Smooth muscle cell (in vitro differentiated cells): ENCODE measurements at regions not wholly inside any gene's neighbourhood (a gene's known extent, or its start where the extent isn't known, plus 50 kb on each side); places are given as distances from the start of the nearest gene placed in this dataset.
A peak's percentile ranks its signal among the peaks of the same experiment; 100 is the strongest.

Source experiments
- DNase-seq: peaks from one replicate; lab custom pipeline; 2025; ENCODE audit not compliant: unreplicated experiment; lab: John Stamatoyannopoulos, UW
- H2AFZ ChIP-seq: fragments of 200-600 bp; sonication (generic); 2 replicates; pipeline ENCODE4 v1.6.0; 2016; ENCODE audit warnings: antibody characterized with exemption, low read depth, mild to moderate bottlenecking
- H3F3A ChIP-seq: fragments of 200-600 bp; sonication (generic); 2 replicates; pipeline ENCODE4 v1.6.0; 2017; ENCODE audit warnings: antibody characterized with exemption, low read depth
- H3K27ac ChIP-seq: fragments of 200-600 bp; sonication (generic); 2 replicates; pipeline ENCODE4 v1.5.1; 2016; ENCODE audit warnings: low read depth, mild to moderate bottlenecking
- H3K27me3 ChIP-seq: fragments of 200-600 bp; sonication (generic); 2 replicates; pipeline ENCODE4 v1.6.1; 2016; ENCODE audit warnings: low read depth, mild to moderate bottlenecking
- H3K36me3 ChIP-seq: fragments of 200-600 bp; sonication (generic); 2 replicates; pipeline ENCODE4 v1.5.1; 2016; ENCODE audit warnings: low read depth
- H3K4me1 ChIP-seq: fragments of 200-600 bp; sonication (generic); 2 replicates; pipeline ENCODE4 v1.5.1; 2016; ENCODE audit warnings: low read depth
- H3K4me2 ChIP-seq: fragments of 200-600 bp; sonication (generic); 2 replicates; pipeline ENCODE4 v1.6.0; 2016; ENCODE audit warnings: mild to moderate bottlenecking
- H3K4me3 ChIP-seq: fragments of 200-600 bp; sonication (generic); 2 replicates; pipeline ENCODE4 v1.5.1; 2016; ENCODE audit warnings: mild to moderate bottlenecking
- H3K79me2 ChIP-seq: fragments of 200-600 bp; sonication (generic); 2 replicates; pipeline ENCODE4 v1.6.0; 2016; ENCODE audit warnings: low read depth, mild to moderate bottlenecking
- H3K9ac ChIP-seq: fragments of 200-600 bp; sonication (generic); 2 replicates; pipeline ENCODE4 v1.6.0; 2016; ENCODE audit warnings: low read depth
- H3K9me3 ChIP-seq: fragments of 200-600 bp; sonication (generic); replicated peaks from 2 replicates; pipeline ENCODE4 v1.5.1; 2016; ENCODE audit warnings: low read depth
- H4K20me1 ChIP-seq: fragments of 200-600 bp; sonication (generic); 2 replicates; pipeline ENCODE4 v1.6.0; 2016; ENCODE audit warnings: low read depth
- WGBS: methylation state at CpG from one replicate; pipeline ENCODE4 v1.1.7; 2016; ENCODE audit warnings: low lambda C conversion rate; 5-methylcytosine and 5-hydroxymethylcytosine counted together
- TF ChIP-seq, protein P1 (sequence below): fragments of 200-600 bp; sonication (generic); IDR thresholded peaks from 2 replicates; pipeline ENCODE4 v1.5.1; 2017; ENCODE audit warnings: borderline replicate concordance, mild to moderate bottlenecking, antibody characterized with exemption; ENCODE audit not compliant: insufficient read depth, poor library complexity, severe bottlenecking

- TF ChIP-seq, protein P1, sequence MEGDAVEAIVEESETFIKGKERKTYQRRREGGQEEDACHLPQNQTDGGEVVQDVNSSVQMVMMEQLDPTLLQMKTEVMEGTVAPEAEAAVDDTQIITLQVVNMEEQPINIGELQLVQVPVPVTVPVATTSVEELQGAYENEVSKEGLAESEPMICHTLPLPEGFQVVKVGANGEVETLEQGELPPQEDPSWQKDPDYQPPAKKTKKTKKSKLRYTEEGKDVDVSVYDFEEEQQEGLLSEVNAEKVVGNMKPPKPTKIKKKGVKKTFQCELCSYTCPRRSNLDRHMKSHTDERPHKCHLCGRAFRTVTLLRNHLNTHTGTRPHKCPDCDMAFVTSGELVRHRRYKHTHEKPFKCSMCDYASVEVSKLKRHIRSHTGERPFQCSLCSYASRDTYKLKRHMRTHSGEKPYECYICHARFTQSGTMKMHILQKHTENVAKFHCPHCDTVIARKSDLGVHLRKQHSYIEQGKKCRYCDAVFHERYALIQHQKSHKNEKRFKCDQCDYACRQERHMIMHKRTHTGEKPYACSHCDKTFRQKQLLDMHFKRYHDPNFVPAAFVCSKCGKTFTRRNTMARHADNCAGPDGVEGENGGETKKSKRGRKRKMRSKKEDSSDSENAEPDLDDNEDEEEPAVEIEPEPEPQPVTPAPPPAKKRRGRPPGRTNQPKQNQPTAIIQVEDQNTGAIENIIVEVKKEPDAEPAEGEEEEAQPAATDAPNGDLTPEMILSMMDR: peak; percentile 58
- no peak for DNase-seq
- Histone ChIP-seq H2AFZ (no peak overlapping the region), H3F3A (peaks cover 30% of the 10 kb centered on the region), H3K27ac (no peak overlapping the region), H3K79me2 (no peaks in the 10 kb centered on the region), H3K4me3 (no peak overlapping the region), H3K9ac (no peak overlapping the region), H3K4me1 (peaks cover 20% of the 10 kb centered on the region), H4K20me1 (no peaks in the 10 kb centered on the region), H3K4me2 (no peak overlapping the region), H3K36me3 (no peaks in the 10 kb centered on the region), H3K9me3 (no peaks in the 10 kb centered on the region), H3K27me3 (no peaks in the 10 kb centered on the region)
- WGBS: 38% methylated on average over 1 of the region's 1 CpG
Observed at GRCh38 chr11:13210424-13210823, 67.2 kb upstream of the BMAL1 start.

DNA sequence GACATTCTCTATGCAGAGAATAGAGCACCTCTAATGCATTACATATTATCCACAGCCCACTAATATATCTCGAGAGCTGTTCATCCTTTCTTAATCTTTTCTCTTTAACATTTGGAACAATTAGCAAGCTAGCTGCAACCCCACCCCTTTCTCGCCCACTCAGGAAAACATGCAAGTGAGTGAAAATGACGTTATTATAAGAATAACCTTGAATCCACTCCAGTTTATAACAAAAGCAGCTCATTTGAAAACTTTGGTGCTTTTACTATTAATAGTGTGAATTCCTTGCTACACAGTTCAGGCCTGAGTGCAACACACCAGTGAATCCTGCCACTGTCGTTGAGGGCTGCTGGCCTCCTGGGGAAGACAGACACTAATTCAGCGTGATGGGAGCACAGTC, 63.3 kb upstream of the BMAL1 start:
- Histone ChIP-seq H3K4me1 (peaks cover 37% of the 10 kb centered on the region), H3K4me3 (no peak overlapping the region), H3K27me3 (no peaks in the 10 kb centered on the region), H3K27ac (peak overlapping the region; percentile 100), H3K9ac (peak overlapping the region; percentile 61), H3F3A (peaks cover 32% of the 10 kb centered on the region), H3K36me3 (no peaks in the 10 kb centered on the region), H2AFZ (peak overlapping the region; percentile 30), H4K20me1 (no peaks in the 10 kb centered on the region), H3K9me3 (no peaks in the 10 kb centered on the region), H3K79me2 (no peaks in the 10 kb centered on the region), H3K4me2 (peak overlapping the region; percentile 73)
- no peak for DNase-seq
- TF ChIP-seq, protein P1: no peak
- WGBS: 35% methylated on average over 5 of the region's 5 CpGs

DNA sequence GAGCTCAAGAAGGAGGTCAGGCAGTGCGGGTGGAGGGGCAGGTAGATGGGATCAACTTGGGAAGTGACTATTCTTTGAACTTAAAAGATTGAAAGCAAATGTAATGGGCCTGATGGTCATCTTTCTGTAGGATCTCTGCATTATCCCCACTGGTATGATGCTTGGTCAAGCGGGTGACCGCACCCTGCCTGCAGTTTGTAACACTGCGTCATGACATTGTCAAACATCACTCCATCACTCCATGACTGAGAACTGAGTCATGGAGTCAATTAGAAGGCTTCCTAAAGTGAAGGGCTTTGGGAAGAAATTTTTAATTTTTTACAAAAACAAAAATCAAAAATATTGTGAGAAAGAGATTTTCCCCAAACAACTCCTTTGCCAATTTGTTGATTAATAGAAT, 62.4 kb upstream of the BMAL1 start:
- no peaks in the 10 kb centered on the region for H4K20me1 ChIP-seq
- H2AFZ ChIP-seq: no peak overlapping the region
- peaks cover 32% of the 10 kb centered on the region for H3F3A ChIP-seq
- H3K27me3 ChIP-seq: no peaks in the 10 kb centered on the region
- peak overlapping the region; percentile 100 for H3K27ac ChIP-seq
- H3K79me2 ChIP-seq: no peaks in the 10 kb centered on the region
- peak overlapping the region; percentile 93 for H3K9ac ChIP-seq
- peak overlapping the region; percentile 73 for H3K4me2 ChIP-seq
- H3K9me3 ChIP-seq: no peaks in the 10 kb centered on the region
- no peaks in the 10 kb centered on the region for H3K36me3 ChIP-seq
- TF ChIP-seq, protein P1: no peak
- H3K4me3 ChIP-seq: no peak overlapping the region
- WGBS: 69% methylated on average over 4 of the region's 4 CpGs
- DNase-seq: no peak
- H3K4me1 ChIP-seq: peaks cover 46% of the 10 kb centered on the region

- H3K4me2 ChIP-seq: peak overlapping the region; percentile 73
- H3K79me2 ChIP-seq: no peaks in the 10 kb centered on the region
- peak overlapping the region; percentile 100 for H3K27ac ChIP-seq
- H3K27me3 ChIP-seq: no peaks in the 10 kb centered on the region
- H3K9ac ChIP-seq: peak overlapping the region; percentile 93
- no peaks in the 10 kb centered on the region for H3K36me3 ChIP-seq
- no peaks in the 10 kb centered on the region for H3K9me3 ChIP-seq
- peaks cover 32% of the 10 kb centered on the region for H3F3A ChIP-seq
- H3K4me1 ChIP-seq: peaks cover 49% of the 10 kb centered on the region
- peak; percentile 56 for DNase-seq
- peak overlapping the region; percentile 17 for H2AFZ ChIP-seq
- H4K20me1 ChIP-seq: no peaks in the 10 kb centered on the region
- TF ChIP-seq, protein P1: no peak
- 3% methylated on average over 8 of the region's 8 CpGs for whole genome bisulfite sequencing
- no peak overlapping the region for H3K4me3 ChIP-seq
Observed at GRCh38 chr11:13216019-13216710, 61.4 kb upstream of the BMAL1 start.
